Osteoblast (primary cell): ENCODE measurements at regions not wholly inside any gene's neighbourhood (a gene's known extent, or its start where the extent isn't known, plus 50 kb on each side); places are given as distances from the start of the nearest gene placed in this dataset.

ENCODE experiments used
- DNase-seq: peaks from one replicate; pipeline ENCODE4 v3.0.0; 2011; ENCODE audit warnings: low spot score, mixed read lengths; ENCODE audit not compliant: insufficient read length; ENCODE audit errors: missing footprints
- H2AFZ ChIP-seq: 2 replicates; pipeline ENCODE4 v1.6.0; 2011; ENCODE audit warnings: mild to moderate bottlenecking, low read length
- H3K27ac ChIP-seq: 2 replicates; pipeline ENCODE4 v1.5.1; 2011; ENCODE audit warnings: mild to moderate bottlenecking, low read depth, low read length, moderate library complexity
- H3K27me3 ChIP-seq: 2 replicates; pipeline ENCODE4 v1.6.0; 2012; ENCODE audit warnings: mild to moderate bottlenecking, control low read depth, inconsistent platforms, low read length, moderate library complexity; ENCODE audit not compliant: insufficient read depth
- H3K36me3 ChIP-seq: 2 replicates; pipeline ENCODE4 v1.5.1; 2011; ENCODE audit warnings: mild to moderate bottlenecking, low read length, control low read depth, moderate library complexity; ENCODE audit not compliant: insufficient read depth
- H3K4me1 ChIP-seq: 2 replicates; pipeline ENCODE4 v1.5.1; 2011; ENCODE audit warnings: mild to moderate bottlenecking, low read length, control low read depth, moderate library complexity; ENCODE audit not compliant: insufficient read depth
- H3K4me2 ChIP-seq: 2 replicates; pipeline ENCODE4 v1.6.0; 2011; ENCODE audit warnings: mild to moderate bottlenecking, low read length; ENCODE audit not compliant: insufficient read depth
- H3K4me3 ChIP-seq: fragments of 200-600 bp; sonication (generic); 3 replicates; pipeline ENCODE4 v1.5.1; 2012; ENCODE audit warnings: mild to moderate bottlenecking, low read length, inconsistent platforms; ENCODE audit not compliant: insufficient read depth
- H3K79me2 ChIP-seq: 2 replicates; pipeline ENCODE4 v1.6.0; 2012; ENCODE audit warnings: mild to moderate bottlenecking, low read length, control low read depth, inconsistent platforms; ENCODE audit not compliant: insufficient read depth
- H3K9me3 ChIP-seq: 2 replicates; pipeline ENCODE4 v1.5.1; 2011; ENCODE audit warnings: low read depth, low read length, control low read depth
- H4K20me1 ChIP-seq: 2 replicates; pipeline ENCODE4 v1.6.0; 2012; ENCODE audit warnings: mild to moderate bottlenecking, low read length, control low read depth; ENCODE audit not compliant: insufficient read depth
- TF ChIP-seq, protein P1 (sequence below): IDR thresholded peaks from 2 replicates; pipeline ENCODE4 v1.5.1; 2011; ENCODE audit warnings: mild to moderate bottlenecking, low read depth, low read length, moderate library complexity; ENCODE audit errors: extremely low read depth

DNA sequence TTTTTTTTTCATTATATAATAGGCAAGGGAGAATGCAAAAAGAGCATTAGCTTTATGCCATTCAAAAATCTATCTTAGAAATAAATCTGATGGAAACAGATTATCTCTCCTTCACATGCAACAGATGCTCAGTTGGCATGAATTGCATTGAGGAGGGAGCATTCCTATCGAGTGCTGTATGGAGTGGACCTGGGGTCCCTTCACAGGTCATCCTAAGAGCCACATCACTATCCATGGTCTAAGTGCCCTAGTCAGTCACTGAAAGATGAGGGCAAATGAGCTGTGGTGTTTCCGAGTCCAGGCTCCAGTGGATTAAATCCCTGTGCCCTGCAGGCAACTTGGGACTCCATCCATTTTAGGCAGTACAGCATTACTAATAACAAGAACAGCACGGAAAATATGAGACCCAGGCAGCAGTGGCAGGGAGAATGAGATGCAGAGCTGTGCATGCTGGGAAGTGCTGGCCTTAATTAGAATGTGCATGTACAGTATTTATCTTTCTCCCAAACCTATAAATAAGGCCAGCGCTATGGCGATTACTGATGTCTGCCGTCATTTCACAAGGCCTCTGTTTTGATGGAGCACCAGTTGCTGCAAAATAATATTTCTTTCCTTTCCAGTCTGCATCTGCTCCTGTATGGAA lies 512.3 kb upstream of the PLXNA2 start:
- TF ChIP-seq, protein P1, sequence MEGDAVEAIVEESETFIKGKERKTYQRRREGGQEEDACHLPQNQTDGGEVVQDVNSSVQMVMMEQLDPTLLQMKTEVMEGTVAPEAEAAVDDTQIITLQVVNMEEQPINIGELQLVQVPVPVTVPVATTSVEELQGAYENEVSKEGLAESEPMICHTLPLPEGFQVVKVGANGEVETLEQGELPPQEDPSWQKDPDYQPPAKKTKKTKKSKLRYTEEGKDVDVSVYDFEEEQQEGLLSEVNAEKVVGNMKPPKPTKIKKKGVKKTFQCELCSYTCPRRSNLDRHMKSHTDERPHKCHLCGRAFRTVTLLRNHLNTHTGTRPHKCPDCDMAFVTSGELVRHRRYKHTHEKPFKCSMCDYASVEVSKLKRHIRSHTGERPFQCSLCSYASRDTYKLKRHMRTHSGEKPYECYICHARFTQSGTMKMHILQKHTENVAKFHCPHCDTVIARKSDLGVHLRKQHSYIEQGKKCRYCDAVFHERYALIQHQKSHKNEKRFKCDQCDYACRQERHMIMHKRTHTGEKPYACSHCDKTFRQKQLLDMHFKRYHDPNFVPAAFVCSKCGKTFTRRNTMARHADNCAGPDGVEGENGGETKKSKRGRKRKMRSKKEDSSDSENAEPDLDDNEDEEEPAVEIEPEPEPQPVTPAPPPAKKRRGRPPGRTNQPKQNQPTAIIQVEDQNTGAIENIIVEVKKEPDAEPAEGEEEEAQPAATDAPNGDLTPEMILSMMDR = no peak
- H2AFZ ChIP-seq = no peak overlapping the region
- no peak overlapping the region for H3K27ac ChIP-seq
- no peaks in the 10 kb centered on the region for H3K79me2 ChIP-seq
- H4K20me1 ChIP-seq = no peaks in the 10 kb centered on the region
- H3K9me3 ChIP-seq = no peaks in the 10 kb centered on the region
- H3K4me1 ChIP-seq = no peaks in the 10 kb centered on the region
- no peaks in the 10 kb centered on the region for H3K27me3 ChIP-seq
- H3K4me3 ChIP-seq = no peak overlapping the region
- no peaks in the 10 kb centered on the region for H3K36me3 ChIP-seq
- no peak for DNase-seq
- no peak overlapping the region for H3K4me2 ChIP-seq

DNA sequence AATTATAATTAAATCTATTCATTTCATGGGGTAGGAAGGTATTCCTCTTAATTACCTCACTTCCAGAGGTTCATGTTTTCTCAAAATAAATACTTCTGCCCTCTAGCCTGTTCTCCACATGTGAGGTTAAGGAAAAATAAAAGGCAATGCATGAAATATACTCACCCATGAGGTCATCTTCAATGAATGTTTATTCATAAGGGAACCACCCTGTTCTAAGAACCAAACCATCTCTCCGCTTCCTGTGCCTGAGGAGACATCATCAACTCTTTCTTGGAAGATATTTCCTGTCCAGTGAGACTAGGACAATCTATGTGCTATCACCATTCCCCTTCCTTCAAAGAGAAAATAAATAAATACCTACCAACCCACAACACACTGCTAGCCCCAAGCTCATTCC lies 513.7 kb upstream of the PLXNA2 start:
- no peak overlapping the region for H2AFZ ChIP-seq
- H3K4me3 ChIP-seq = no peak overlapping the region
- H3K27me3 ChIP-seq = no peaks in the 10 kb centered on the region
- no peaks in the 10 kb centered on the region for H3K79me2 ChIP-seq
- H3K4me2 ChIP-seq = no peak overlapping the region
- DNase-seq = no peak
- H4K20me1 ChIP-seq = no peaks in the 10 kb centered on the region
- TF ChIP-seq, protein P1 = no peak
- no peaks in the 10 kb centered on the region for H3K36me3 ChIP-seq
- no peaks in the 10 kb centered on the region for H3K4me1 ChIP-seq
- H3K9me3 ChIP-seq = no peaks in the 10 kb centered on the region
- H3K27ac ChIP-seq = no peak overlapping the region

DNA sequence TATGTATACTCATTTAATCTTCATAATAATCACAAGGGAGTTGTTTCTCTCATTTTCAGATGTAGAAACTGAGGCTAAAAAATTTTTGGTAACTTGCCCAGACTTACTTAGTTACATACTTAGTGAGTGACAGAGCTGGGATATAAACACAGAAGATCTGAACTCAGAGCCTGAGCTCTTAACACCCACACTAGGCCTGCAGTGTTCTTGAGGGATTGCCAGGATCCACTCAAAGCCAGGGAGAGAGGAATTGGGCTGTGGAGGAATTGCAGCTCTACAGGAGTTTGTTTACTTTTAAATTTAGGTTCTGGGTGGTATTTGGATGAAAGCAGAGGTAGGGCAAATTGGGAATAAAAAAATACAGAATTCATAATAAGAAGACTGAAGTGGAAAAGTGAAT lies 515.1 kb upstream of the PLXNA2 start:
- no peak overlapping the region for H3K27ac ChIP-seq
- no peaks in the 10 kb centered on the region for H3K9me3 ChIP-seq
- no peaks in the 10 kb centered on the region for H3K79me2 ChIP-seq
- no peaks in the 10 kb centered on the region for H3K36me3 ChIP-seq
- H2AFZ ChIP-seq = no peak overlapping the region
- TF ChIP-seq, protein P1 = no peak
- no peaks in the 10 kb centered on the region for H3K27me3 ChIP-seq
- DNase-seq = no peak
- H3K4me1 ChIP-seq = no peaks in the 10 kb centered on the region
- no peak overlapping the region for H3K4me3 ChIP-seq
- H4K20me1 ChIP-seq = no peaks in the 10 kb centered on the region
- H3K4me2 ChIP-seq = no peak overlapping the region

DNA sequence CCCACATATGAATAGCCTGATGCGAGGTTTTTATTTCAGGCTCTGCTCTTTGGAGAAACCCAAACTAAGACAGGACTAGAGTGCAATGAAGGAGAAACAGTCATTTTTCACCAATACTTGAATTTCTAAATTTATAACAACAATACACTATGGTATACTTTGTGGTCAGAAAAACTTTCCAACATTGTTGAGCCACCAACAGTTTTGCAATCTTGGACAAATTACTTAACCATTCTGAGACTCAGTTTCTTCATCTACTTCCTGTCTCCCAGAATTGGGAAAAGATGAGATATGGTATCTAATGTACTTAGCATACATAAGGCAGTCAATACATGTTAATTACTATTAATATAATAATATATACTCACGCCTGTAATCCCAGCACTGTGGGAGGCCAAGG lies 519.8 kb upstream of the PLXNA2 start:
- Histone ChIP-seq H3K36me3 (no peaks in the 10 kb centered on the region), H3K4me2 (no peak overlapping the region)
- TF ChIP-seq, protein P1 = no peak

More for the DNA sequence above, 519.8 kb upstream of the PLXNA2 start:
- no peaks in the 10 kb centered on the region for H3K4me1 ChIP-seq
- no peaks in the 10 kb centered on the region for H3K27me3 ChIP-seq
- no peak for DNase-seq
- H3K9me3 ChIP-seq = no peaks in the 10 kb centered on the region
- H4K20me1 ChIP-seq = no peaks in the 10 kb centered on the region
- no peak overlapping the region for H3K27ac ChIP-seq
- no peaks in the 10 kb centered on the region for H3K79me2 ChIP-seq
- no peak overlapping the region for H3K4me3 ChIP-seq
- H2AFZ ChIP-seq = no peak overlapping the region
